NB4 (cell line): ENCODE measurements at regions not wholly inside any gene's neighbourhood (a gene's known extent, or its start where the extent isn't known, plus 50 kb on each side); places are given as distances from the start of the nearest gene placed in this dataset.

Source experiments
- MYC ChIP-seq: IDR thresholded peaks from 2 replicates; pipeline ENCODE4 v1.6.1; 2011; ENCODE audit warnings: low read depth, low read length
- POLR2A ChIP-seq: IDR thresholded peaks from 2 replicates; pipeline ENCODE4 v1.6.1; 2011; ENCODE audit warnings: mild to moderate bottlenecking; ENCODE audit not compliant: insufficient read length; ENCODE audit errors: extremely low read depth
- TF ChIP-seq, protein P1 (sequence below): IDR thresholded peaks from one replicate; pipeline ENCODE4 v1.5.1; 2012; ENCODE audit warnings: low read depth, low read length
- TF ChIP-seq, protein P2 (sequence below): IDR thresholded peaks from 2 replicates; pipeline ENCODE4 v1.6.1; 2011; ENCODE audit warnings: low read depth, low read length

DNA sequence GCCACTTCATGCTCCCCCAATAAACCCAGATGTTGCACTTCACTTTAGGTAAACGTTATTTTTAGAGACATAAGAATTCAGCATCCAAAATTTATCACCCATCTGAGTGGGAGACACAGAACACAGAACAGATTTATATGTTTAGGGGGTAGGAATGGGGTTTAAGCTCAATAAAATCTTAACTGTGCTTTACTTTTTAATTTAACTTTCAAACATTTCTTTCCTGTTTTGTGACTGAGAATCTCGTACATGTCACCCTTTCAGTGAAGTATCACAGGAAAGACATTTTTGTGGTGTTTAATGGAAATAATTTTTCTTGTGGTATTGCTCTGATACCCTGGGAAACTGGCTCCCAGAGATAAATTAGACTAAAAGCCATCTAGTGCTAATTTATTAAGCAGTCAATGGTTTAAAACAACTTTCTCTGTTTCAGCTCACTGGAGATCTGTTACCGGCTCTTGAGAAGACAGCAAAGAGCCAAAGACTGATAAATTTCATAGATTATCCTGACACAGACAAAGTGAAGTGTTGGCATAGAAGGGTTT lies 148.0 kb upstream of the BMP4 start:
- TF ChIP-seq, protein P1, sequence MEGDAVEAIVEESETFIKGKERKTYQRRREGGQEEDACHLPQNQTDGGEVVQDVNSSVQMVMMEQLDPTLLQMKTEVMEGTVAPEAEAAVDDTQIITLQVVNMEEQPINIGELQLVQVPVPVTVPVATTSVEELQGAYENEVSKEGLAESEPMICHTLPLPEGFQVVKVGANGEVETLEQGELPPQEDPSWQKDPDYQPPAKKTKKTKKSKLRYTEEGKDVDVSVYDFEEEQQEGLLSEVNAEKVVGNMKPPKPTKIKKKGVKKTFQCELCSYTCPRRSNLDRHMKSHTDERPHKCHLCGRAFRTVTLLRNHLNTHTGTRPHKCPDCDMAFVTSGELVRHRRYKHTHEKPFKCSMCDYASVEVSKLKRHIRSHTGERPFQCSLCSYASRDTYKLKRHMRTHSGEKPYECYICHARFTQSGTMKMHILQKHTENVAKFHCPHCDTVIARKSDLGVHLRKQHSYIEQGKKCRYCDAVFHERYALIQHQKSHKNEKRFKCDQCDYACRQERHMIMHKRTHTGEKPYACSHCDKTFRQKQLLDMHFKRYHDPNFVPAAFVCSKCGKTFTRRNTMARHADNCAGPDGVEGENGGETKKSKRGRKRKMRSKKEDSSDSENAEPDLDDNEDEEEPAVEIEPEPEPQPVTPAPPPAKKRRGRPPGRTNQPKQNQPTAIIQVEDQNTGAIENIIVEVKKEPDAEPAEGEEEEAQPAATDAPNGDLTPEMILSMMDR: no peak
- TF ChIP-seq, protein P2, sequence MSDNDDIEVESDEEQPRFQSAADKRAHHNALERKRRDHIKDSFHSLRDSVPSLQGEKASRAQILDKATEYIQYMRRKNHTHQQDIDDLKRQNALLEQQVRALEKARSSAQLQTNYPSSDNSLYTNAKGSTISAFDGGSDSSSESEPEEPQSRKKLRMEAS: no peak
- no peak for TF ChIP-seq POLR2A
- TF ChIP-seq MYC: no peak
